ENCODE measurements at regions not wholly inside any gene's neighbourhood (a gene's known extent, or its start where the extent isn't known, plus 50 kb on each side); places are given as distances from the start of the nearest gene placed in this dataset.

DNA sequence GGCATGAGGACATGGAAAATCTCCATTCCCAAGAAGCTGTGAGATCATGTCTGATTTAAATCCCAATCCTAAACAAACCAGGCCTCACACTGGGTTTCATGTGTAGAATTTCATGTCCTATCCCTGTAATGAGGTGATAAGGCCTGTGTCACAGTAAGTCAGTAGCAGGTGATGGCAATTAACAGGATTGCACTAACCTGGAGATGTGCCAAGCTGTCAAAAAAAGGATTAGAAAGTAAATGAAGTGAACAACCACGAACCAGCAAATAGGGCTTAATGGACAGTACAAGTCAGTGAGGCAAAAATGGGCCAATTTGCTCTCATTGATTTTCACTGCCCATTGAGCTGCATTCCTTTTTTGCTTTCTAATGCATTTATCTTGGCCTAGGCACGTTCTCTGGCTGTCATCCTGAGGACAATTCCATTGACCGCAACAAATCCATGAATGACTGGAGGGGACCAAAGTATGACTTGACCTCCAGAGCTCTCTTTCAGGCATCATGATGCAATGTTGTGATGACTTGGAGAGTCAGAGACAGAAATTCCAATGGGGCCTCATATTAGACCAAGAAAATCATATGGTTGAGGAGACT, 673.6 kb upstream of the ADGRL2 start:
- no peaks in the 10 kb centered on the region for H3K27me3 ChIP-seq (ENCODE audit: control insufficient read depth in 4 of 4, insufficient read depth in 4 of 4, low read length in 3 of 4)
- no peak overlapping the region for H3K4me3 ChIP-seq (ENCODE audit: low read depth in 1 of 3, low read length in 3 of 3)
- no peak for DNase-seq (ENCODE audit: low spot score)
- H3K36me3 ChIP-seq (ENCODE audit: control insufficient read depth in 4 of 4, insufficient read depth in 3 of 4, low read depth in 1 of 4, low read length in 3 of 4) = no peaks in the 10 kb centered on the region
- H3K9me3 ChIP-seq (ENCODE audit: control insufficient read depth in 4 of 4, low read length in 3 of 4) = no peaks in the 10 kb centered on the region
- TF ChIP-seq JUND (IDR thresholded peaks at IDR 0.05) = no peak
- no peak for TF ChIP-seq HNF4G (IDR thresholded peaks at IDR 0.05)
- no peak for TF ChIP-seq RAD21 (IDR thresholded peaks at IDR 0.05)
- TF ChIP-seq, protein P1, sequence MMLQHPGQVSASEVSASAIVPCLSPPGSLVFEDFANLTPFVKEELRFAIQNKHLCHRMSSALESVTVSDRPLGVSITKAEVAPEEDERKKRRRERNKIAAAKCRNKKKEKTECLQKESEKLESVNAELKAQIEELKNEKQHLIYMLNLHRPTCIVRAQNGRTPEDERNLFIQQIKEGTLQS (IDR thresholded peaks at IDR 0.05) = no peak
- TF ChIP-seq YY1 (IDR thresholded peaks at IDR 0.05) = no peak
- no peak for TF ChIP-seq REST (IDR thresholded peaks at IDR 0.05)
- no peak for TF ChIP-seq MAX (IDR thresholded peaks at IDR 0.05)
- no peak for TF ChIP-seq FOXA1 (IDR thresholded peaks at IDR 0.05)
- no peak for TF ChIP-seq RXRA (IDR thresholded peaks at IDR 0.05)
- TF ChIP-seq, protein P2, sequence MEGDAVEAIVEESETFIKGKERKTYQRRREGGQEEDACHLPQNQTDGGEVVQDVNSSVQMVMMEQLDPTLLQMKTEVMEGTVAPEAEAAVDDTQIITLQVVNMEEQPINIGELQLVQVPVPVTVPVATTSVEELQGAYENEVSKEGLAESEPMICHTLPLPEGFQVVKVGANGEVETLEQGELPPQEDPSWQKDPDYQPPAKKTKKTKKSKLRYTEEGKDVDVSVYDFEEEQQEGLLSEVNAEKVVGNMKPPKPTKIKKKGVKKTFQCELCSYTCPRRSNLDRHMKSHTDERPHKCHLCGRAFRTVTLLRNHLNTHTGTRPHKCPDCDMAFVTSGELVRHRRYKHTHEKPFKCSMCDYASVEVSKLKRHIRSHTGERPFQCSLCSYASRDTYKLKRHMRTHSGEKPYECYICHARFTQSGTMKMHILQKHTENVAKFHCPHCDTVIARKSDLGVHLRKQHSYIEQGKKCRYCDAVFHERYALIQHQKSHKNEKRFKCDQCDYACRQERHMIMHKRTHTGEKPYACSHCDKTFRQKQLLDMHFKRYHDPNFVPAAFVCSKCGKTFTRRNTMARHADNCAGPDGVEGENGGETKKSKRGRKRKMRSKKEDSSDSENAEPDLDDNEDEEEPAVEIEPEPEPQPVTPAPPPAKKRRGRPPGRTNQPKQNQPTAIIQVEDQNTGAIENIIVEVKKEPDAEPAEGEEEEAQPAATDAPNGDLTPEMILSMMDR (IDR thresholded peaks at IDR 0.05; ENCODE audit: low read depth, low read length, missing input control) = no peak
- no peak for TF ChIP-seq EGR1 (IDR thresholded peaks at IDR 0.05; ENCODE audit: low read depth in 2 of 2)
- no peak for TF ChIP-seq HNF4A (conservative IDR thresholded peaks at IDR 0.05)
- H3K9ac ChIP-seq (ENCODE audit: low read depth in 1 of 2, low read length in 2 of 2) = no peak overlapping the region
- WGBS = 71% methylated on average over 3 of the region's 3 CpGs
- no peaks in the 10 kb centered on the region for H3K4me1 ChIP-seq (ENCODE audit: control insufficient read depth in 4 of 4, insufficient read depth in 4 of 4, low read length in 3 of 4)
- H3K27ac ChIP-seq (ENCODE audit: low read depth in 1 of 2, low read length in 2 of 2) = no peak overlapping the region

DNA sequence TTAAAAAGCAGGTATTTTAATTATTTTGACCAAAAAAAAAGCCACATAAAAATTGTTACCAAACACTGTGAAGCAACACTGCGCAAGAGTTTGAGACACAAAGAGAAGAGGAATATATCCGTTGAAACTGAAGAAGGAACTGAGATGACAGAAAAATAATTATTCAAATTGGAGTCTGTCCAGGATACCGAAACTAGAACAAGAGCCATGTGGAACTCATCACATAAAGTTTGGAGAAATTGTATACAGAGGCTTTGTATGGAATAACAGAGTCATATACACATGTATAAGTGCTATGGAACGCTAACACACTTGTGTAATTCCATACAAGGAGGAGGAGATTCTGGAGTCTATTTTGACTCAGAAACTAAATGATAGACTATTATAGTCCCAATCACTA, 675.1 kb upstream of the ADGRL2 start:
- Histone ChIP-seq H3K4me1 (ENCODE audit: control insufficient read depth in 4 of 4, insufficient read depth in 4 of 4, low read length in 3 of 4) (no peaks in the 10 kb centered on the region), H3K27me3 (ENCODE audit: control insufficient read depth in 4 of 4, insufficient read depth in 4 of 4, low read length in 3 of 4) (no peaks in the 10 kb centered on the region), H3K9me3 (ENCODE audit: control insufficient read depth in 4 of 4, low read length in 3 of 4) (no peaks in the 10 kb centered on the region), H3K36me3 (ENCODE audit: control insufficient read depth in 4 of 4, insufficient read depth in 3 of 4, low read depth in 1 of 4, low read length in 3 of 4) (no peaks in the 10 kb centered on the region), H3K9ac (ENCODE audit: low read depth in 1 of 2, low read length in 2 of 2) (no peak overlapping the region), H3K27ac (ENCODE audit: low read depth in 1 of 2, low read length in 2 of 2) (no peak overlapping the region), H3K4me3 (ENCODE audit: low read depth in 1 of 3, low read length in 3 of 3) (no peak overlapping the region)
- no peak for DNase-seq (ENCODE audit: low spot score)
- TF ChIP-seq, protein P1 (IDR thresholded peaks at IDR 0.05) = no peak
- TF ChIP-seq JUND (IDR thresholded peaks at IDR 0.05) = no peak
- TF ChIP-seq, protein P2 (IDR thresholded peaks at IDR 0.05; ENCODE audit: low read depth, low read length, missing input control) = no peak
- TF ChIP-seq SP1 (IDR thresholded peaks at IDR 0.05) = no peak
- 75% methylated on average over 4 of the region's 4 CpGs for WGBS

All from liver (tissue), 8 donors.